PC-3 (cell line): ENCODE measurements at regions not wholly inside any gene's neighbourhood (a gene's known extent, or its start where the extent isn't known, plus 50 kb on each side); places are given as distances from the start of the nearest gene placed in this dataset.

Experiments used
- ATAC-seq: fragments of 200-7000 bp; cut with Tn5 transposase; 2 replicates; pipeline ENCODE4 v1.9.1; 2020; ENCODE audit warnings: mild to moderate bottlenecking, moderate library complexity
- BruUV-seq: library from RNA; stranded (reverse); fragments of 400-500 nt; replicated peaks from 2 replicates; lab custom pipeline; 2021; lab: Mats Ljungman, UMichigan
- CTCF ChIA-PET: fragments of 300-600 bp; sonication (Branson Sonifier 250); formaldehyde crosslinking; loops from one replicate; lab custom pipeline; 2022; ENCODE audit warnings: antibody characterized with exemption; lab: Charles Lee
- POLR2A ChIA-PET: fragments of 300-600 bp; sonication (Branson Sonifier 250); formaldehyde crosslinking; loops from one replicate; lab custom pipeline; 2022; ENCODE audit warnings: antibody characterized with exemption; ENCODE audit not compliant: unreplicated experiment; lab: Charles Lee
- DNase-seq: peaks from one replicate; pipeline ENCODE4 v3.0.0-alpha.2; 2015
- H2AFZ ChIP-seq: fragments of 300-600 bp; sonication (generic); 2 replicates; pipeline ENCODE4 v1.6.0; 2016; ENCODE audit warnings: antibody characterized with exemption, low read length
- H3F3A ChIP-seq: fragments of 300-600 bp; sonication (generic); one replicate; pipeline ENCODE4 v1.6.0; 2017; ENCODE audit warnings: antibody characterized with exemption, low read length, control low read depth, mild to moderate bottlenecking; ENCODE audit not compliant: unreplicated experiment
- H3K27ac ChIP-seq: fragments of 300-600 bp; sonication (generic); 2 replicates; pipeline ENCODE4 v1.5.1; 2016; ENCODE audit warnings: mild to moderate bottlenecking, low read length
- H3K27me3 ChIP-seq: fragments of 300-600 bp; sonication (generic); 2 replicates; pipeline ENCODE4 v1.6.1; 2016; ENCODE audit warnings: low read length, mixed read lengths
- H3K36me3 ChIP-seq: fragments of 300-600 bp; sonication (generic); 2 replicates; pipeline ENCODE4 v1.6.1; 2016; ENCODE audit warnings: low read depth, mixed run types, low read length, mixed read lengths
- H3K4me1 ChIP-seq: fragments of 300-600 bp; sonication (generic); 2 replicates; pipeline ENCODE4 v1.5.1; 2016; ENCODE audit warnings: low read length; ENCODE audit not compliant: insufficient read depth
- H3K4me2 ChIP-seq: fragments of 300-600 bp; sonication (generic); 2 replicates; pipeline ENCODE4 v1.6.0; 2016; ENCODE audit warnings: low read length
- H3K4me3 ChIP-seq: fragments of 300-600 bp; sonication (generic); 2 replicates; pipeline ENCODE4 v1.5.1; 2016; ENCODE audit warnings: mild to moderate bottlenecking, low read length, mixed read lengths
- H3K79me2 ChIP-seq: fragments of 300-600 bp; sonication (generic); 2 replicates; pipeline ENCODE4 v1.6.1; 2017; ENCODE audit warnings: low read length, mixed read lengths
- H3K9ac ChIP-seq: fragments of 300-600 bp; sonication (generic); 2 replicates; pipeline ENCODE4 v1.6.0; 2016; ENCODE audit warnings: mild to moderate bottlenecking, low read length
- H3K9me2 ChIP-seq: fragments of 300-600 bp; sonication (generic); replicated peaks from 2 replicates; pipeline ENCODE4 v1.6.1; 2016; ENCODE audit warnings: mixed run types, low read length, mixed read lengths
- H3K9me3 ChIP-seq: fragments of 300-600 bp; sonication (generic); 2 replicates; pipeline ENCODE4 v1.6.1; 2016; ENCODE audit warnings: low read length, mixed read lengths
- H4K20me1 ChIP-seq: fragments of 300-600 bp; sonication (generic); 2 replicates; pipeline ENCODE4 v1.6.1; 2016; ENCODE audit warnings: low read length, mixed read lengths
- EZH2 ChIP-seq: fragments of 300-600 bp; sonication (generic); IDR thresholded peaks from one replicate; pipeline ENCODE4 v1.6.1; 2017; ENCODE audit warnings: antibody characterized with exemption, mild to moderate bottlenecking, low read length; ENCODE audit not compliant: unreplicated experiment
- EZH2phosphoT487 ChIP-seq: fragments of 300-600 bp; sonication (generic); IDR thresholded peaks from 2 replicates; pipeline ENCODE4 v1.6.1; 2018; ENCODE audit warnings: mild to moderate bottlenecking, antibody characterized with exemption, low read length, borderline replicate concordance
- intact Hi-C: fragments of 100-400 bp; cut with micrococcal nuclease; formaldehyde crosslinking; loops from 2 replicates; pipeline ENCODE4 v1.9.0; 2023
- TF ChIP-seq, protein P1 (sequence below): fragments of 300-600 bp; sonication (generic); conservative IDR thresholded peaks from 2 replicates; pipeline ENCODE4 v1.5.1; 2017; ENCODE audit warnings: antibody characterized with exemption, low read depth, mild to moderate bottlenecking, low read length

DNA sequence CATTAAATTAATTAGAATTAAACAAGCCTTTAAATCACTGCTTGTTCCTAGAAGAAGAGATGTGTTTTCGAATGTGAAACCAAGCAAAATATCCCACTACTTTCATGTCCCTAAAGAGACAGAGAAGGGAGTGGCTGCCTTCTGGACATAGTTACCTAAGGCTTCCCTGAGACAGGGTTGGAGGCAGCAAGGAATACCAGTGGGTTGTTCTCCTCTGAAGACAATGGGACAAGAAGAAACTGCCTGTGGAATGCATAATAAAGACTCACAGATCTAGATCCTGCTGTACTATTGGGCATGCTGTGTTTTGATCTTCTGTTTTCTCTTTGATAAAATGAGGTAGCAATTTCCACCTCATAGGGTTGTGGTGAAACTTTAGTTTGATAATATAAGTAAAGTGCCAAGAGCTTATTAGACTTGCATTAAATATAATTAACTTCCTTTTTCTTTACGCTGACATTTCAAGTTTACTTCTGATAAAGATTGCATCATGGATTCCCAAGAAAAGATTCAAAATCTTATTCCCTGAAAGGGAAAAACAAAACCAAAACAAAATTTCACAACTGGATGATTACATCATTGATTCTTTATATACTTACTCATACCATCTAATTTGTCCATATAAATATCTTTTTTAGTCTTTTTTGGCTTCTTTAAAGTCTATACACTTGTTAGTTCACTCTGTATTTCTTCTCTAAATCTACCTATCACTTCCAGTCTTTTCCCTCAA is 621.3 kb downstream of the ETS1 start:
- TF ChIP-seq EZH2phosphoT487 (no peak), EZH2 (no peak)
- TF ChIP-seq, protein P1, sequence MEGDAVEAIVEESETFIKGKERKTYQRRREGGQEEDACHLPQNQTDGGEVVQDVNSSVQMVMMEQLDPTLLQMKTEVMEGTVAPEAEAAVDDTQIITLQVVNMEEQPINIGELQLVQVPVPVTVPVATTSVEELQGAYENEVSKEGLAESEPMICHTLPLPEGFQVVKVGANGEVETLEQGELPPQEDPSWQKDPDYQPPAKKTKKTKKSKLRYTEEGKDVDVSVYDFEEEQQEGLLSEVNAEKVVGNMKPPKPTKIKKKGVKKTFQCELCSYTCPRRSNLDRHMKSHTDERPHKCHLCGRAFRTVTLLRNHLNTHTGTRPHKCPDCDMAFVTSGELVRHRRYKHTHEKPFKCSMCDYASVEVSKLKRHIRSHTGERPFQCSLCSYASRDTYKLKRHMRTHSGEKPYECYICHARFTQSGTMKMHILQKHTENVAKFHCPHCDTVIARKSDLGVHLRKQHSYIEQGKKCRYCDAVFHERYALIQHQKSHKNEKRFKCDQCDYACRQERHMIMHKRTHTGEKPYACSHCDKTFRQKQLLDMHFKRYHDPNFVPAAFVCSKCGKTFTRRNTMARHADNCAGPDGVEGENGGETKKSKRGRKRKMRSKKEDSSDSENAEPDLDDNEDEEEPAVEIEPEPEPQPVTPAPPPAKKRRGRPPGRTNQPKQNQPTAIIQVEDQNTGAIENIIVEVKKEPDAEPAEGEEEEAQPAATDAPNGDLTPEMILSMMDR: no peak
- Histone ChIP-seq H3K36me3 (no peaks in the 10 kb centered on the region), H3K9me2 (no peaks in the 10 kb centered on the region), H3K9me3 (no peaks in the 10 kb centered on the region), H3K79me2 (no peaks in the 10 kb centered on the region), H3K4me2 (no peak overlapping the region), H3K9ac (no peak overlapping the region), H3F3A (no peaks in the 10 kb centered on the region), H4K20me1 (no peaks in the 10 kb centered on the region), H3K27ac (no peak overlapping the region), H2AFZ (no peak overlapping the region), H3K4me1 (no peaks in the 10 kb centered on the region), H3K4me3 (no peak overlapping the region), H3K27me3 (peaks cover 33% of the 10 kb centered on the region)
- ChIA-PET CTCF (interaction anchor here (0.6 kb wide), 1 partner anchor 367 kb away, joined by 3 read pairs; no protein-coding TSS in a partner anchor), POLR2A (no interaction called here)
- ATAC-seq: no peak
- intact Hi-C loops: no loop called here
- no peak for DNase-seq
- no TSS peak for BruUV-seq

DNA sequence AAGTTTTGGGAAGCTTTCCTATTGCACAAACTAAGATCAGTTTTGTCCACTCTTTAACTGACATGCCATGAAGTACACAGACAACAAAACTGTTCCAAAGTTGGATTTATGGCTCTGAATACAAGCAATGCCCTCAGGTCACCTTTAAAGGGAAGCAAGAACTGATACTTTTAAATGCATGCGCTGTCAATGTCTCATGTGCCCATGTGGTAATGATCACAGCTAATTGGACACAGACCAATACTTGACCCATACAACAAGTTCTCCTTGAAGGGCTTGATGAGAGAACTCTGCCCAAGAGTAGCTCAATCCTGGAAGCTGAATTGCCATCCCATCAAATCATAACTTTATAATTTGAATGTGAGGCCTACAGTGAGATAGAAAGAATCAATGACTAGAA is 624.9 kb downstream of the ETS1 start:
- TF ChIP-seq EZH2: no peak
- no peak for TF ChIP-seq EZH2phosphoT487
- TF ChIP-seq, protein P1: no peak
- H3F3A ChIP-seq: no peaks in the 10 kb centered on the region
- H3K9me2 ChIP-seq: no peaks in the 10 kb centered on the region
- no peak overlapping the region for H3K9ac ChIP-seq
- no peaks in the 10 kb centered on the region for H3K79me2 ChIP-seq
- ATAC-seq (no peak), DNase-seq (no peak)
- no peaks in the 10 kb centered on the region for H3K36me3 ChIP-seq
- BruUV-seq: no TSS peak
- no peak overlapping the region for H3K4me2 ChIP-seq
- ChIA-PET POLR2A (no interaction called here), CTCF (no interaction called here)
- no peak overlapping the region for H3K27ac ChIP-seq
- H2AFZ ChIP-seq: no peak overlapping the region
- intact Hi-C loops: no loop called here
- no peak overlapping the region for H3K4me3 ChIP-seq
- H3K27me3 ChIP-seq: peaks cover 48% of the 10 kb centered on the region
- H3K9me3 ChIP-seq: no peaks in the 10 kb centered on the region
- no peaks in the 10 kb centered on the region for H3K4me1 ChIP-seq
- H4K20me1 ChIP-seq: no peaks in the 10 kb centered on the region

DNA sequence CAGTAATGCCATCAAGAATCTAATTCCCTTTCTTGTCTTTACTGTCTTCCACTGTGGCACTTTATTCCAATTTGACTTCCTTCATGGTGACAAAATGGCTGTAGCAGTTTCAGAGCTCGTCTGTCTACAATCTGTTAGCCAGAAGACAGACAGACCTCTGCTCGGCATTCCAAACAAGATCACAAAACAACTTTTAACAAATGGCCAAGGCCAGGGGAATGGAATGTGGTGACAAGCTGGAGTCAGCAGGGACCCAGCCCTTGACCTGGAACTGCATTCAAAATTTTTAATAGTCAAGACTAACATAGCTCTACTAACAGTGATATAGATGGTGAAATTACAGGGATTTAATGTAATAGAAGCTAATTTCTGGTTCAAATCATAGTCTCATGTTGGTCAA is 637.2 kb downstream of the ETS1 start:
- Histone ChIP-seq H3K9me3 (no peaks in the 10 kb centered on the region), H3K9ac (no peak overlapping the region), H2AFZ (no peak overlapping the region), H3F3A (no peaks in the 10 kb centered on the region), H3K27me3 (peaks cover 54% of the 10 kb centered on the region), H4K20me1 (no peaks in the 10 kb centered on the region), H3K9me2 (no peaks in the 10 kb centered on the region), H3K79me2 (no peaks in the 10 kb centered on the region), H3K4me2 (no peak overlapping the region), H3K4me3 (no peak overlapping the region), H3K27ac (no peak overlapping the region), H3K4me1 (no peaks in the 10 kb centered on the region), H3K36me3 (no peaks in the 10 kb centered on the region)
- DNase-seq (no peak), ATAC-seq (no peak)
- TF ChIP-seq EZH2: no peak
- TF ChIP-seq EZH2phosphoT487: no peak
- TF ChIP-seq, protein P1: no peak
- no TSS peak for BruUV-seq
- POLR2A ChIA-PET: no interaction called here
- intact Hi-C loops: no loop called here
- CTCF ChIA-PET: no interaction called here
